ENCODE measurements at regions not wholly inside any gene's neighbourhood (a gene's known extent, or its start where the extent isn't known, plus 50 kb on each side); places are given as distances from the start of the nearest gene placed in this dataset.

DNA sequence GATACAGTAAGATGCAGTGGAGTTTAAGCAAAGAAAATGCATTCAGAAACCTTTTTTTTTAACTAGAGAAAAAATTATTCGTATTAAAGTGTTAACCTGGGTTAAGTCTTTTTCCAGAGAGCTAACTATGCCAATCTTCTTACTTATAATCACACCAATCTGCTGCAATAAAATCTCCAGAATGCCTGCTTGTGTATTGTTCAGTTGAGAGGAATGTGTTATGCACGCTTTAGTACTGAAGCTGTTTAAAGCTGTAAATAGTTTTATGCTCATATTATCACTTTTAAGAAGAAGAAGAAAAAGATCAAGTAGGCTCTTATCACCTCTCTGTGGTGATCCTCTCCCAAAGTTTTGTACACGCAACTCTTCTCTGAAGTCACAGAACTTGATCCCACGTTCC lies 528.7 kb downstream of the RFC3 start:
- no TSS peak for BruUV-seq (replicated peaks)
- ATAC-seq, result no peak
- H3K4me3 ChIP-seq (replicated peaks in 1 of 2; ENCODE audit: low read depth in 1 of 2, low read length in 2 of 2), result no peak overlapping the region
- H3K9ac ChIP-seq (ENCODE audit: low read length), result no peak overlapping the region
- H3K4me2 ChIP-seq (ENCODE audit: low read length), result no peak overlapping the region
- RAD21 ChIA-PET (ENCODE audit: low non-redundant PET in 1 of 2, low total read pairs in 2 of 2, uncharacterized antibody in 2 of 2, unreplicated experiment in 2 of 2), result no interaction called here
- DNase-seq (ENCODE audit: low read depth, low spot score), result no peak
- H3K27ac ChIP-seq (ENCODE audit: low read depth, low read length), result no peak overlapping the region
- CTCF ChIA-PET, result no interaction called here
- TF ChIP-seq FOSL1 (IDR thresholded peaks at IDR 0.05; ENCODE audit: low read depth) (no peak), SRF (IDR thresholded peaks at IDR 0.05; ENCODE audit: low read depth) (no peak), RAD21 (IDR thresholded peaks at IDR 0.05; ENCODE audit: low read depth) (no peak), EGR1 (IDR thresholded peaks at IDR 0.05; ENCODE audit: low read depth) (no peak), ELF1 (IDR thresholded peaks at IDR 0.05; ENCODE audit: borderline replicate concordance, low read depth) (no peak), JUND (IDR thresholded peaks at IDR 0.05) (no peak), POLR2AphosphoS5 (IDR thresholded peaks at IDR 0.05; ENCODE audit: low read depth, low read length) (no peak), ZFX (IDR thresholded peaks at IDR 0.05) (no peak)
- TF ChIP-seq, protein P1, sequence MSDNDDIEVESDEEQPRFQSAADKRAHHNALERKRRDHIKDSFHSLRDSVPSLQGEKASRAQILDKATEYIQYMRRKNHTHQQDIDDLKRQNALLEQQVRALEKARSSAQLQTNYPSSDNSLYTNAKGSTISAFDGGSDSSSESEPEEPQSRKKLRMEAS (IDR thresholded peaks at IDR 0.05), result no peak
- TF ChIP-seq, protein P2, sequence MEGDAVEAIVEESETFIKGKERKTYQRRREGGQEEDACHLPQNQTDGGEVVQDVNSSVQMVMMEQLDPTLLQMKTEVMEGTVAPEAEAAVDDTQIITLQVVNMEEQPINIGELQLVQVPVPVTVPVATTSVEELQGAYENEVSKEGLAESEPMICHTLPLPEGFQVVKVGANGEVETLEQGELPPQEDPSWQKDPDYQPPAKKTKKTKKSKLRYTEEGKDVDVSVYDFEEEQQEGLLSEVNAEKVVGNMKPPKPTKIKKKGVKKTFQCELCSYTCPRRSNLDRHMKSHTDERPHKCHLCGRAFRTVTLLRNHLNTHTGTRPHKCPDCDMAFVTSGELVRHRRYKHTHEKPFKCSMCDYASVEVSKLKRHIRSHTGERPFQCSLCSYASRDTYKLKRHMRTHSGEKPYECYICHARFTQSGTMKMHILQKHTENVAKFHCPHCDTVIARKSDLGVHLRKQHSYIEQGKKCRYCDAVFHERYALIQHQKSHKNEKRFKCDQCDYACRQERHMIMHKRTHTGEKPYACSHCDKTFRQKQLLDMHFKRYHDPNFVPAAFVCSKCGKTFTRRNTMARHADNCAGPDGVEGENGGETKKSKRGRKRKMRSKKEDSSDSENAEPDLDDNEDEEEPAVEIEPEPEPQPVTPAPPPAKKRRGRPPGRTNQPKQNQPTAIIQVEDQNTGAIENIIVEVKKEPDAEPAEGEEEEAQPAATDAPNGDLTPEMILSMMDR (IDR thresholded peaks at IDR 0.05 in 2 of 3, conservative IDR thresholded peaks at IDR 0.05 in 1 of 3; ENCODE audit: borderline replicate concordance in 1 of 3, insufficient read depth in 1 of 3, low read depth in 2 of 3, low read length in 2 of 3), result no peak
- TF ChIP-seq, protein P3, sequence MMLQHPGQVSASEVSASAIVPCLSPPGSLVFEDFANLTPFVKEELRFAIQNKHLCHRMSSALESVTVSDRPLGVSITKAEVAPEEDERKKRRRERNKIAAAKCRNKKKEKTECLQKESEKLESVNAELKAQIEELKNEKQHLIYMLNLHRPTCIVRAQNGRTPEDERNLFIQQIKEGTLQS (IDR thresholded peaks at IDR 0.05), result no peak
- H2AFZ ChIP-seq (ENCODE audit: low read depth, low read length, poor library complexity, severe bottlenecking), result no peak overlapping the region
- H3K27me3 ChIP-seq (ENCODE audit: insufficient read depth, low read length), result no peaks in the 10 kb centered on the region
- intact Hi-C loops (cut with micrococcal nuclease), result no loop called here
- no peaks in the 10 kb centered on the region for H3K36me3 ChIP-seq (ENCODE audit: control insufficient read depth in 1 of 2, insufficient read depth in 2 of 2, low read length in 2 of 2)
- peaks cover 0 to 9% of the 10 kb centered on the region in 2 experiments; a peak in 1 of 4 replicates for H3K4me1 ChIP-seq (ENCODE audit: control insufficient read depth in 1 of 2, insufficient read depth in 2 of 2, low read length in 2 of 2)
- H3K9me2 ChIP-seq (ENCODE audit: insufficient read depth), result no peaks in the 10 kb centered on the region
- no peaks in the 10 kb centered on the region for H3K9me3 ChIP-seq (ENCODE audit: control insufficient read depth in 1 of 2, insufficient read depth in 1 of 2, low read depth in 1 of 2, low read length in 2 of 2)
- no peaks in the 10 kb centered on the region for H4K20me1 ChIP-seq (ENCODE audit: insufficient read depth)
- POLR2A ChIA-PET, result no interaction called here
- H3K79me2 ChIP-seq (ENCODE audit: insufficient read depth, low read length), result no peaks in the 10 kb centered on the region
